CD4-positive, alpha-beta T cell (primary cell): ENCODE measurements at regions not wholly inside any gene's neighbourhood (a gene's known extent, or its start where the extent isn't known, plus 50 kb on each side); places are given as distances from the start of the nearest gene placed in this dataset.

Source experiments
- ATAC-seq: fragments of 200-7000 bp; cut with Tn5 transposase; one replicate; pipeline ENCODE4 v1.10.0; 2022; ENCODE audit warnings: mild to moderate bottlenecking; ENCODE audit not compliant: poor library complexity
- CTCF ChIA-PET: fragments of 350-600 bp; sonication (Branson Sonifier 250); formaldehyde crosslinking; loops from one replicate; lab custom pipeline; 2021; ENCODE audit warnings: antibody characterized with exemption, inconsistent platforms; lab: Charles Lee
- POLR2A ChIA-PET: fragments of 350-600 bp; sonication (Branson Sonifier 250); formaldehyde crosslinking; loops from one replicate; lab custom pipeline; 2021; ENCODE audit warnings: antibody characterized with exemption, inconsistent platforms; lab: Charles Lee
- DNase-seq, 14 experiments: peaks; one replicate each; pipeline ENCODE4 v3.0.0-alpha.2; 2013 to 2020; ENCODE audit warnings: mixed read lengths in 2 of 14
- H3K27ac ChIP-seq, 2 donors: one replicate each; pipeline versions ENCODE4 v1.5.1 to v1.7.0; 2013; ENCODE audit warnings: low read length in 2 of 2, low read depth in 1 of 2, mild to moderate bottlenecking in 1 of 2
- H3K27me3 ChIP-seq, 2 experiments: 1 replicate in 1 of 2; 2 replicates in 1 of 2; pipeline versions ENCODE4 v1.6.1 to v1.7.0; 2013; ENCODE audit warnings: low read length in 2 of 2, control low read depth in 1 of 2, mild to moderate bottlenecking in 1 of 2, moderate library complexity in 1 of 2; ENCODE audit not compliant: insufficient read depth in 2 of 2, control insufficient read depth in 1 of 2
- H3K36me3 ChIP-seq: one replicate; pipeline ENCODE4 v1.6.1; 2013; ENCODE audit warnings: low read length, control low read depth; ENCODE audit not compliant: insufficient read depth
- H3K4me1 ChIP-seq: one replicate; pipeline ENCODE4 v1.6.1; 2013; ENCODE audit warnings: low read length, control low read depth; ENCODE audit not compliant: insufficient read depth
- H3K4me3 ChIP-seq: one replicate; pipeline ENCODE4 v1.5.1; 2013; ENCODE audit warnings: mild to moderate bottlenecking, low read length, moderate library complexity
- H3K9me3 ChIP-seq, 2 experiments: 1 replicate in 1 of 2; 2 replicates in 1 of 2; pipeline versions ENCODE4 v1.6.1 to v1.7.0; 2013; ENCODE audit warnings: low read length in 2 of 2, mild to moderate bottlenecking in 2 of 2, control low read depth in 1 of 2, moderate library complexity in 1 of 2; ENCODE audit not compliant: control insufficient read depth in 1 of 2, insufficient read depth in 1 of 2
- H3K27ac Mint-ChIP-seq: one replicate; pipeline ENCODE4 v1.8.0; 2020; ENCODE audit warnings: mixed read lengths
- H3K27me3 Mint-ChIP-seq: one replicate; pipeline ENCODE4 v1.8.0; 2021; ENCODE audit warnings: mixed read lengths
- H3K36me3 Mint-ChIP-seq: one replicate; pipeline ENCODE4 v1.8.0; 2021; ENCODE audit warnings: low read depth, mixed read lengths
- H3K4me1 Mint-ChIP-seq: one replicate; pipeline ENCODE4 v1.8.0; 2021; ENCODE audit warnings: low read depth, mixed read lengths
- H3K4me3 Mint-ChIP-seq: one replicate; pipeline ENCODE4 v1.8.0; 2020; ENCODE audit warnings: mild to moderate bottlenecking, mixed read lengths
- H3K9me3 Mint-ChIP-seq: one replicate; pipeline ENCODE4 v1.8.0; 2020; ENCODE audit warnings: mixed read lengths
- CTCF ChIP-seq: fragments of 200-600 bp; IDR thresholded peaks from one replicate; pipeline ENCODE4 v1.8.0; 2022; ENCODE audit warnings: antibody characterized with exemption, mild to moderate bottlenecking
- intact Hi-C, 2 experiments: fragments of 100-400 bp; cut with DNase I in 1 of 2; cut with micrococcal nuclease in 1 of 2; formaldehyde crosslinking; loops; one replicate each; pipeline versions ENCODE4 v1.15.1 to v1.9.0; 2023 to 2025; cut with DNase I, micrococcal nuclease

- no peaks in the 10 kb centered on the region for H3K9me3 Mint-ChIP-seq
- H3K36me3 ChIP-seq, result no peaks in the 10 kb centered on the region
- DNase-seq (no peak), ATAC-seq (no peak)
- CTCF ChIA-PET, result no interaction called here
- intact Hi-C loops, result no loop called here
- H3K36me3 Mint-ChIP-seq, result no peaks in the 10 kb centered on the region
- H3K4me3 Mint-ChIP-seq, result no peak overlapping the region
- H3K4me1 ChIP-seq, result no peaks in the 10 kb centered on the region
- H3K9me3 ChIP-seq, result no peaks in the 10 kb centered on the region
- no peak overlapping the region for H3K4me3 ChIP-seq
- no peaks in the 10 kb centered on the region for H3K27me3 ChIP-seq
- H3K27me3 Mint-ChIP-seq, result no peaks in the 10 kb centered on the region
- H3K27ac Mint-ChIP-seq, result no peak overlapping the region
- POLR2A ChIA-PET, result interaction anchor here (0.7 kb wide), 1 partner anchor 13 kb away, joined by 3 read pairs; no protein-coding TSS in a partner anchor
- no peak for TF ChIP-seq CTCF
- H3K4me1 Mint-ChIP-seq, result no peaks in the 10 kb centered on the region
- no peak overlapping the region for H3K27ac ChIP-seq
Observed at GRCh38 chr1:58338081-58338480, 208.4 kb downstream of the OMA1 start.

GRCh38 chr1:58333511-58333910 is 213.0 kb downstream of the OMA1 start:
- no peaks in the 10 kb centered on the region for H3K36me3 Mint-ChIP-seq
- Histone ChIP-seq H3K36me3 (no peaks in the 10 kb centered on the region), H3K4me1 (no peaks in the 10 kb centered on the region), H3K4me3 (no peak overlapping the region), H3K27ac (no peak overlapping the region), H3K27me3 (no peaks in the 10 kb centered on the region), H3K9me3 (no peaks in the 10 kb centered on the region)
- H3K4me1 Mint-ChIP-seq, result no peaks in the 10 kb centered on the region
- no peak overlapping the region for H3K4me3 Mint-ChIP-seq
- DNase-seq (no peak), ATAC-seq (no peak)
- no peak for TF ChIP-seq CTCF
- ChIA-PET POLR2A (interaction anchor here (0.6 kb wide), 1 partner anchor 9 kb away, joined by 3 read pairs; no protein-coding TSS in a partner anchor), CTCF (no interaction called here)
- H3K9me3 Mint-ChIP-seq, result no peaks in the 10 kb centered on the region
- H3K27ac Mint-ChIP-seq, result no peak overlapping the region
- no peaks in the 10 kb centered on the region for H3K27me3 Mint-ChIP-seq
- intact Hi-C loops, result no loop called here

DNA sequence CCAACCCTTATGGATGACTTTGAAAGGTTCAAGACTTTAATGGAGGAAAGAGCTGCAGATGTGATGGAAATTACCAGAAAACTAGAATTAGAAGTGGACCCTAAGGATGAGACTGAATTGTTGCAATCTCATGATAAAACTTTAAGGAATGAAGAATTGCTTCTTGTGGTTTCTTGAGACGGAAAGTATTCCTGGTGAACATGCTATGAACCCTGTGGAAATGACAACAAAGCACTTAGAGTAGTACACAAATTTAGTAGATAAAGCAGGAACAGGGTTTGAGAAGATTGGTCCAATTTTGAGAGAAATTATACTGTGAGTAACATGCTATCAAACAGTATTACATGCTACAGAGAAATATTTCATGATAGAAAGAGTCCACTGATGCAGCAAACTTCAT is 215.4 kb downstream of the OMA1 start:
- no peak for TF ChIP-seq CTCF
- no peaks in the 10 kb centered on the region for H3K4me1 ChIP-seq
- H3K36me3 Mint-ChIP-seq, result no peaks in the 10 kb centered on the region

More for the DNA sequence above, 215.4 kb downstream of the OMA1 start:
- intact Hi-C loops, result no loop called here
- Mint-ChIP-seq H3K9me3 (no peaks in the 10 kb centered on the region), H3K27me3 (no peaks in the 10 kb centered on the region), H3K4me3 (no peak overlapping the region), H3K4me1 (peaks cover 4% of the 10 kb centered on the region), H3K27ac (no peak overlapping the region)
- ChIA-PET CTCF (no interaction called here), POLR2A (interaction anchor here (0.6 kb wide), 1 partner anchor 154 kb away, joined by 4 read pairs; no protein-coding TSS in a partner anchor)
- no peak overlapping the region for H3K4me3 ChIP-seq
- H3K27me3 ChIP-seq, result no peaks in the 10 kb centered on the region
- ATAC-seq (no peak), DNase-seq (no peak)
- H3K9me3 ChIP-seq, result no peaks in the 10 kb centered on the region
- H3K36me3 ChIP-seq, result no peaks in the 10 kb centered on the region
- H3K27ac ChIP-seq, result no peak overlapping the region
